GM21717 (cell line): ENCODE measurements at regions not wholly inside any gene's neighbourhood (a gene's known extent, or its start where the extent isn't known, plus 50 kb on each side); places are given as distances from the start of the nearest gene placed in this dataset.
"Not testable (repeated sequence)": the region's sequence is repeated elsewhere in the genome, so short reads cannot be mapped to it uniquely, and the experiment has no call there.

Experiments
- ATAC-seq: cut with Tn5 transposase; IDR thresholded peaks from one replicate; pipeline ENCODE4 v1.9.1; 2021; ENCODE audit warnings: mild to moderate bottlenecking, moderate library complexity; ENCODE audit not compliant: unreplicated experiment

DNA sequence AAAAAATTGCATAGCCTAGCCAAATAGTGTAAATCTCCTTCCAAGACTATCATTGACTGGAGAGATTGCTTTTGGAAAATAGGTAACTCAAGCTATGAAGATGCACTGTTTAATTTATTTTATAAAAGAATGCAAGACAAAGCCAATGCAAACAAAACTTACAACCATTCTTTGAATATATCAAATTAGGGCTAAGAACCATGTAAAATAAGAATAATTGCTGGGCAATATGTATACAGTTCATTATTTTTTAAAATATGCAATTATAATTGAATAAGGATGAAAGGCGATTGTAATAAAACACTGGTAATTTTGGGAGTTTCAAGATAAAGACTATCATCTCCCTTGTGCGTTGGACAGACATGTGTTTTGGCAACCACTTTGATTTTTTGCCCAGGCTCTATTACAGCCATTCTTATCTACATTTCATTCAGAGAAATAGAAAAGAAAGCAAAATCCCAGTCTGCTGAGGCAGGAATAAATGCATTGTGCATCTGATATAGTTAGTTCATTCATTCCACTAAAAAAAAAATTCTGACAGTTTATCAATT is 242.3 kb upstream of the ROBO1 start:
- no peak for ATAC-seq

DNA sequence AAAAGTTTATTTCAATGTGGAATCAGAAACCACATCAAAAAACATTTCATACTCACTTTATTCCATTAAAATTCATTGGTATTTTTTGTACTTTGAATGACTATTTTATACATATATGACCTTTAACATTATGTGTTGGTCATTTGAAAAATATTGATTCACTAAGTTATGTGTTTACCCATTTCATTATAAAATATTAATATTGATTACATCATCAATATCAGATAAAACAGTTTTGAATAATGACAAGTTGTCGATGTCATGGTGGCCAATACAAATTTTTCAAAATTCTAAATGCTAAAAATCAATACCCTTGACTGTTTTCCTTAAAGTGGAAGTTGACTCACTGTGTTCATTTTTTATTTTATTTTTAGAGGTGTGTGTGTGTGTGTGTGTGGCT is 239.7 kb upstream of the ROBO1 start:
- ATAC-seq, result no peak

DNA sequence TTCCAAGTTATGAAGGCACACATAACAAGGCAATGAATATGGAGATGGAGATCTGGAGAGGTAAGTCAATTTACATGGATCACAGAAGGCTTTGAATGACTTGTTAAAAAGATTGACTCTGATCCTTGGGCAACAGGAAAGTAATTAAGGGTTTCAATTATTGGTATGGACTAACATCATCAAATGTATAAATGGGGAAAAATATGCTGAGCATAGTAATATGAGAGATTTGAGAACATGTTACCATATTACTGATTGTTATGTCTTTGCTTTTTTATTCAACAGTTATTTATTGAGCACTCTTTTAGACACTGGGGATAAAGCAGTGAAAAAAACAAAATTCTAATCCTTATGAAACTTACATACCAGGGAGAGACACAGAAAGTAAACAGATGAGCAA is 238.5 kb upstream of the ROBO1 start:
- no peak for ATAC-seq

DNA sequence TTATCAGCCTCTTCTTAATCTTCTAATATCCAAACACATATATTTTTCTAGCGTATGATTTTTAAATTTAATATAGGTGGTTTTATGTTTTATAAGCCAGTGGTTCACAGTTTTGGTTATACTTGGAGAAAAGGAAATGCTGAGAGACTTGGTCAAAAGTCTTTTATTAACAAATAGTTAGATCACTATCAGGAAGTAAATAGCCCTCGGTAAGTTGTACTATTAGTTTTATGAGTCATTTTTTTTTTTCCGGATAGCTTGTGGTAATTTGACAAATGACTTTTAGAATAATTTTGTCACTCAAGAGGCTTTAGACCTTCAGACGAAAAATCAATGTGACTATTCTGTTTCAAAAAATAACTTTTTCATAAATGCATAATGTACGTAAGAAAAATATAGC is 232.2 kb upstream of the ROBO1 start:
- ATAC-seq, result no peak

DNA sequence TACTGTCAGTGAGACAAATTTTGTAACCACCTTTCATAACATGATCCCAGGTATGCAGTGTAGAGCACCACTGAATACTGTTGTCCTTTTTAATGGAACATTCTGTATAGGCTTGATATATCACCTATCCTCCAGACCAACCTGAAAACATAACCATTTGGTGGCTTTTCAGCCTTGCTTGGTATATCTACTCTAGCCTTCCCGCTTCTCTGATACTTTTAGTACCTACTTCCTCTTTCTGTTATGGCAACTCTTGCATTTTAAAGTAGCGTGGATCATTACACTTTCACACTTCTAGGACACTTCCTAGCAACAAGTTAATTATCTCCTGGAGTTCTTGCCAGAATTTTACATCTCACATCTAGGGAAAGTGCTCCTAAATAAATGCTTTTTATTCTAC is 226.6 kb upstream of the ROBO1 start:
- ATAC-seq, result no peak

DNA sequence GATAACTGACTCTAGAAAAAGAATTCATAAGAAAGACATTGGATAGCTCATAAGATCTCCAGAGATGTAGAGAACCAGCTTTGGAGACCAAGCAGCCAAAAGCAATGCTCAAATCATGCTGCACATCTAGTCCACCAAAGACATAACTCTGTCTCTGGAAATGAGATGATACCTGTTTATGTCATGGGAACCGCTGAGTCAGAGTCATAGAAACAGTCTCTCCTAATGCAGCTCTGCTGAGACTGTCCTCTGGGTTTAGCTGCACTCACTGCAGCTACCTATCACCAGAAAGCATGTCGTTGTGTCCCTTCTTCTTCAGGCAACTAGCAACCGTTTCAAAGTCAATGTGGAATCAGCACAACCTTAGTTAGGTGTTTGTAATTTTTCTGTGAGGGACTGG is 218.5 kb upstream of the ROBO1 start:
- ATAC-seq, result no peak

DNA sequence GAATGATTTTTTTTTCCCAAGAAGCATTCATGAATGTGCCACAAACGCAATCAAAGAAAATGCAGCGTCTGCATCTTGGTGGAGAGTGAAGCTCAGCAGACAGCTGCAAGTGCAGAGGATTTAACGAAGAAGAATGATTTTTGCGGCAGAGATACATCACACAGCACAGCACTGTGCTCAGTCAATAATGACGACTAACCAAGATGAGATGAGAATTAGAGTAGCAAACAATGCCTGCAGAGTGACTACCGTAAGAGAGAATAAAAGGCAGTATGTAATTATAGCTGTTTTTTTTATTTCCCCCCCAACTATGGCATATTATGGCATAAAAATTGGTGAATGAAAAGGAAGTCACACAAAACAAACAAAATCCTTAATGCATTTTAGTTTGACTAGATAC is 218.0 kb upstream of the ROBO1 start:
- ATAC-seq, result no peak

DNA sequence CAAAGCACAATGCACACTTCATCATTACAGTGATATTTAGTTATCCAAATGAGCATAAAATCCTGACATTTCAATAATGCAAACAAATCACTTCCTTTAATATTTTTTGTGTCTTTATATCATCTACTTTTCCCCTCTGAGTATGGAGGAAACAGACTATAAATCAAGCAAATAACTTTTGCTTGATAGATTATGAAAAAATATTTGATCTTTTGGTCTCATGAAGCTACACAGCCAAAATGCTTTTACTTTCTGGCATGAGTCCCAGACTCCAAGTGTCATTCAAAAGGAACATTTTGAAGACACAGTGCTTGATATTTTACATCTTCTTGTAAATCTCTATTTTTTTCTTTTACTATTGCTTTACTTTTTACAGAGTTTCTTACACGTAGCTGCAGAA is 215.3 kb upstream of the ROBO1 start:
- no peak for ATAC-seq

DNA sequence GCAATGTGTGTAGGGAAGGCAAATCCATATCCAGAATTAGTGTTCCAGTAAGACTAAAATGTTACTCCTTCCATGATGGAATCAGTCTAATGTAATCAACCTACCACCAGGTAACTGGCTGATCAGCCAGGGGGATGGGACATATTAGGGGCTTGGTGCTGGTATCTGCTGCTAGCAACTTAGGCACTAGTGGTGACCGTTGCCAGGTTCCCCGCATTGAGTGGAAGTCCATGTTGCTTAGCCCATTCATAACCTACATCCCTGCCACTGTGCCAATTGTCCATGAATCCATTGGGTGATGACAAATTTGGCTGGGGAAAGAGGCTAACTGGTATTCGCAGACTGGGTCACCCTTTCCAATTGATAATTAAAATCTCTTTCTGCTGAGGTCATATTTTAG is 212.2 kb upstream of the ROBO1 start:
- no peak for ATAC-seq

DNA sequence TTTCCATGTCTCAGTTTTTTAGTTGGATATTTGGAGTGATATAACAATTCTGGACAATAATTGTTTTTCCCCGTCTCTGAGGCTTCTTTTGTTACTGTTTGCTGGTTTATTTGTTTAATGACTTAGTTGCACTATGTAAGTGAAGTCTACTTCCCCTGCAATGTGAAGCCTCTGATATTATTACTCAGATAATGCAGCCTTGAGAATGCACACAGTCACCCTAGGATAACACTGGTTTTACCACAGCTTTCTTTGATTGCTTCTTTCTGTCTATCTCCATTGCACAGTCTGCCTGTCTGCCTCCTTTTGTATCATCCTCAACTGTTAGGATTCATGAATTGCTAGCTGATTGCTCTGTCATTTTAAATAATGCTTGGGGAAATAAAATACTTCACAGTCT is 208.7 kb upstream of the ROBO1 start:
- ATAC-seq, result no peak

DNA sequence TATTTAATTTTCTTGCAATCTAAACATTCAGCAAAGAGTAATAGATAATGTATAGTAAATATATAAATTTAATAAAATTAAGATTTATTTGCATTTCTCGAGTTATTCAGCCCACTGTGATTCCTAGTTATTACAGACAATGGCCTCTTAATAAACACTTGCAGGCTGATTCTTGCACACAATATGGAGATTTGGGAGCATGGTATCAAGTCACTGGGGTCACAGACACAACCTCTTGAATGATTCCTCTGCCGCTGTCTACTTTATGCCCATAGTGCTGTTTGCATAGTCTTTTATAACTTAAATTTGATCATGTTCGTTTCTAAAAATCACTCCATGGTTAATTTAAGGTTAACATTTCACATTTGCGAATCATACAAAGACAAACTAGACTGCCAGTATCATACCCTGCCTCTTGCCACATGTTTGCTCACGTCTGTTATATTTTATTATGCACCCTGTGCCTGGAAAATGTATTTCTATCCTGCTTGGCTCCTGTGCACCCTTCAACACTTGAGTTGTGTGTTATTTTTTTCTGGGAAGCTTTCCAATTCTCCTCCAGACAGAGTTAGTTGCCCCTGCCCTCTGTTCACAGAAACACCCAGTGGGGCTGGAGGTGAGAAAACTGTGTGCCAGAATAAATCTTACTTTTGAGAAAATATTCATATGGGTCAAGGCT is 206.3 kb upstream of the ROBO1 start:
- no peak for ATAC-seq

DNA sequence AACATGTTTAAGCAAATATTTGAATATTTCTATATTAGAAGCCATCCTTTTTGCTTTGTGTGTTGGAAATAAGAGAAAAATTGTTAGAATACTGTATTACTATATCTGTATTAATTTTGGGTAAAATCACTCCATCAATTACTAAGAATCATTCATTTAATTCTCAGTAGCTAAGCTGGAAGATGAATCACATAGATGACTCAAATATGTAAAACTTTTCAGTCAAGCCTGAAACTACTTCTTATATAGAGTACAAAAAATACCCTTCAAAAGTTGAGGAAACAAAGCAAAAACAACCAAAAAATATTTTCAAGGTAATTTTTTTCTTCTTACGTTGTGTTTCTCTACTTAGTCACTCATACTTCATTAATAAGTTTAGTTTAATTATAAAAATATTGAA is 205.7 kb upstream of the ROBO1 start:
- no peak for ATAC-seq

DNA sequence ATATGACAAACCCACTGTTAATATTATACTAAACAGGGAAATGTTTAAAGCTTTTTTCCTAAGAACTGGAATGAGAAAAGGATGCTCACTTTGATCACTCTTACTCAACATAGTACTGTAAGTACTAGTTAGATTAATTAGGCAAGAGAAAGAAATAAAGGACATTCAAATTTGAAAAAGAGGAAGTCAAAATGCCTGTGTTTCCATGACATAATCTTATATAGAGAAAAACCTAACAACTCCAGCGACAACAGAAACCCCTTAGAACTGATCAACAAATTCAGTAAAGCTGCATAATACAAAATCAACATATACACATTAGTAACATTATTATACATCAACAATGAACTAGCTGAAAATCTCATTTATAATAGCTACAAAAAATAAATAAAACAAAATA is 200.6 kb upstream of the ROBO1 start:
- ATAC-seq, result no peak

DNA sequence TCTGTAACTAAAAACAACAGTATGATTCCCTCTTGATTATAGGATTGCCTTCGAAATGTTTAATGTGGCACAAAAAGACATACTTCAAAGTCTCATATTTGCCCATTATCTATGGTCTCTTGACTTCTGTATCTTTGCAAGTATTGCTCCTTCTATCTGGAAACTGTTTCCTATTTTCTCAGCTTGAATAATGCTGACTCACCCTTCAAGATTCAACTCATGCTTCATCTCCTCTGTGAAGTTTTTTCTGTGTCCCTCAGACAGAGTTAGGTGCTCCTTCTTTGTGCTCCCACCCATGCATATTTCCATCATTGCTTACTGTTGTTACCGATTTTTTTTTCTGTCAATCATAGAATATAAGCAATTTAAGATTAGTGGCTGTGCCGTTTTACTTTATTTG is 192.8 kb upstream of the ROBO1 start:
- ATAC-seq, result no peak

DNA sequence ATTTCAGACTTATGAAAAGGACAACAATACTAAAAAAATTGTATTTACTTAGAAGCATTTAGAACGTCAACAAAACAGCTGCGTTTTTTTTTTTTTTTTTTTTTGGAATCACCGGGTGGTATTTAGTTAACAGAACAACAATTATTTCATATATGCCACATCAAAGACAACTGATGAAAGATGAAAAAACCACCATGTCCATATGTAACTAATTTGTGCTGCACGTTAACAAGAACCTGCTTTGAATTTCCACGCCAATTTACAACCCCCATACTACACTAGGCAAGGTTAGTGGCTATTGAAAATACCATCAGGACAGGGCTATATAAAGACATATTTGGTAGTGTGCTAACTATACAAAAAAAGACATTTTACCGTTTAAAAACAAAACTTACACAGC is 189.3 kb upstream of the ROBO1 start:
- no peak for ATAC-seq

DNA sequence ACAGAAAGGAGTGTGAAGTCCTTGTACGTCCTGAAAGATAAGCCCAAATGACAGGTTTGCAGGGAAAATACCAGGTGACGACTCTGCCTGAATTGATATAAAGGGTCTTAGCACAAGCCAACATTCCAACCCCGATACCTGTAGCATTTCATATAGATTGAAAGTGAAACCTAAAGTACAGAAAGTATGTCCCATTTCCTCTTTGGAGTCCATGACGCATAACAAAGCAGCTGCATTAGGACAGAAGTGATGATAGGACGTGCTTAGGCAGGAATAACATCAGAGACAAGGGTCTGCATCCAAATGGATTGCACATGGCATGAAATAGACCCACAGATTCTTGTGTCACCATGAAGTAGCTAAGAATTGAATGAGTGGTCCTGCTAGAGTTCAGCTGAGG is 187.0 kb upstream of the ROBO1 start:
- ATAC-seq, result peak; percentile 63

DNA sequence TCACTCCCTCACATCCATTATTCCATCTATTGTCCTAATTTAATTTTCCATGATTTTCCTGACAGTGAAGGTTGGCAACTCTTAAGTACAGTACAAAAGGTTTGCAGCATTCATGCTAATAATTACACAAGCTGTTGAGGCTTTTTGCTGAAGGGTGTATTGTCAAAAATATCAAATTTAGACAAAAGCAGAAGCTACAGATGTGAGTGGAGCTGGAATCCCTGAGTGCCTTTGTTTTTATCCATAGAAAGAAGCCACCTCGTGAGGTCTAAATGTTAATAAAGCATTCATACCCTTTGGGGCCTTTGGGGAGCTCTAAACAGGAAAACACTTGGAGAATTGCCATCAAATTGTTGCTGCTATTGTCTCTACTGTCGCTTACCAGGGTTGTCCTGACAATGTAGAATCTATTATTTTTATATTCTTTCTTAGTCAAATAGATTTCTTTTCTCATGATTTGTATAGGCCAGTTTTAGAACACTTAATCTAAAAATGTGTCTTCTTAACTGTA is 185.8 kb upstream of the ROBO1 start:
- no peak for ATAC-seq

DNA sequence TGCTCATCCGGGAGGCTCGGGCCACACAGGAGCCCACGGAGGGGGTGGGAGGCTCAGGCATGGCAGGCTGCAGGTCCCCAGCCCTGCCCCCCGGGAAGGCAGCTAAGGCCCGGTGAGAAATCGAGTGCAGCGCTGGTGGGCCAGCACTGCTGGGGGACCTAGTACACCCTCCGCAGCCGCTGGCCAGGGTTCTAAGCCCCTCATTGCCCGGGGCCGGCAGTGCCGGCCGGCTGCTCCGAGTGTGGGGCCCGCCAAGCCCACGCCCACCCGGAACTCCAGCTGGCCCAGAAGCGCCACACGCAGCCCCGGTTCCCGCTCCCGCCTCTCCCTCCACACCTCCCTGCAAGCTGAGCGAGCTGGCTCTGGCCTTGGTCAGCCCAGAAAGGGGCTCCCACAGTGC is 183.6 kb upstream of the ROBO1 start:
- not testable (repeated sequence) for ATAC-seq

DNA sequence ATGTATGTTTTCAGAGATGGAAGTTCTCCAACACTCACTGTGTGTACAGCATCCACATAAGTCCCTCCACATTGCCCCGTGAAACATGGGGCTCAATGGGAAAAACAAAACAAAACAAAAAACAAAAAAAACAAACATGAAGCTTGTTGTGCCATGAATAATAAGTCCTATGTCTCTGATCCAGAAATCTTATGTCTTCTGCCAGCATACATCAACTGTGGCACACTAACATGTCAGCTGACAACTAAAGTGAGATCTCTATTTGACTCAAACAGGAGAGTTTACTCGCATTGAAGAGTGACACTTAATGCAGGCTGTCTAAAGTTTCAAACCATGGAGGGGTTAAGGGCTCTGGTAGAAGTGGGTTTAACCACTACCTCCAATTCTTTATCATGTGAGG is 180.2 kb upstream of the ROBO1 start:
- no peak for ATAC-seq

DNA sequence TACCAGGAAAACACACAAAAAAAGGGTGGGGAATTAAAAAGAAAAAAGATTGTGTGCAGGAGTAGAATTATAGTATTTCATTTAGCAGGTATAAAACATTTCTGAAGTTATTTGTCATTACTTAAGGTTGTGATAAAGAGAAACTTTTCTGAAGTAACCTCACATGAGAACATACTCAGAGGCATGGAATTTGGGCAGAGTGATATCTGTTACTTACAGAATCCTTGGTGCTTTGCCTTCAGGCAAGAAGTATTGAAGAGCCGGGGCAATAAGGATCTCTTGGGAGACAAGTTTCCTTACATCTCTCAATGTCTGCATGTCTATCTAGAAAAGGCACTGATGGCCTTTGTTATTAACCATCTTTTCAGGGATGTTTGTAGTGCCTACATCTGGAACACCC is 179.7 kb upstream of the ROBO1 start:
- ATAC-seq, result no peak

DNA sequence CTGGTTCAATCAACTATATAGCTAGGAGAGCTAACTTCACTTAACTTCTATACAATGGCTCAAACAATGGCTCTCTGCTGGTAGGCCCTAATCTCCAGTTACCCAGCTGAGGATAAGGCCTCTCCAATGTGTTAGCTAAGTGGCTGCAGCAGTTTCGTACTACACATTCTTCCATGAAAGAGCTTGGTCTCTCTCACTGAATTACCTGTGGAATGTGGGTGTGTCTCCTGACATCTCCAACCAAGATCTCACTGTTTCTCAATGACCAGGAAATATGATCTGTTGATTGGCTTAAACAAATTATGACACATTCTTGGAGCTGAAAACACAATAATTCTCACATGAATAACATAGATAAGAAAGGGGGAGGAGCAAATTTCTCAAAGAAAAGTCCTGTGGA is 169.8 kb upstream of the ROBO1 start:
- ATAC-seq, result no peak

DNA sequence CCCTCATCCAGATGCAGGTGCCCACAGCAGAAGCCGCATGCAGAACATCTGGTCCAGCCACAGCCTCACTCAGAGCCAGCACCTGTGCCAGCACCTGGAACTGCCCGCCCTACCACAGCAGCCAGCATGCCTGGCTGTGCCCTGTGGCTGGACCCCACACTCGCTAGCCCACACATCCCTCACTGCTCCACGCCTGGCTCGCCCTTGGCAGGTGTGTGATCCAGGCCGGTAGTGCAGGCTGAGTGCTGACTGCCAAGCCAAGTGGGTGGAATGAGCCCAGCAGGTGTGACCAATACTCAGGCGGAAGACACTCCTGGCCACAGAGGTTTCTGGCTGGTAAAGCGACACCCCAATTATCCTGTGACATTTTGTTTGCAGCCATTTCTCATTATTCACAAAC is 162.4 kb upstream of the ROBO1 start:
- no peak for ATAC-seq
